HG03565 (cell line): ENCODE measurements at regions not wholly inside any gene's neighbourhood (a gene's known extent, or its start where the extent isn't known, plus 50 kb on each side); places are given as distances from the start of the nearest gene placed in this dataset.

Experiments
- ATAC-seq: cut with Tn5 transposase; IDR thresholded peaks from one replicate; pipeline ENCODE4 v1.9.1; 2021; ENCODE audit warnings: mild to moderate bottlenecking, moderate library complexity; ENCODE audit not compliant: unreplicated experiment

DNA sequence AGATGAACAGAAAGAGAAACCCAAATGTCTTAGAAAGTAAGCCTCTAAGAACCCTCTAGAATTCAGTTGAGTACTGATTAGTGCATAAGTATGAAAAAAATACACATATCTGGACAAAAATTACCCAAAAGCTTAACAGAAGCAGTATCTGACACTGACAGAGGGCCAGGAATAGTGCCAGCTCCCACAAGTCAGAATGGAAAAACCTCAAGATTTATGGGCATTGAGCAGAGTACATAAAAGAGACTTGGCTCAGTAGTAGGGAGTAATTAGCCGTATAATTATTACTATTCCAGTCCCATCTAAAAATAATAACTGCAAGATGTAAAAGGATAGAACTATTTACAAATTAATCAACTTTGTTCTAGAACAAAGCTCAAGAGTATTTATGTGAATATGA, 834.5 kb downstream of the FAM181B start:
- no peak for ATAC-seq

DNA sequence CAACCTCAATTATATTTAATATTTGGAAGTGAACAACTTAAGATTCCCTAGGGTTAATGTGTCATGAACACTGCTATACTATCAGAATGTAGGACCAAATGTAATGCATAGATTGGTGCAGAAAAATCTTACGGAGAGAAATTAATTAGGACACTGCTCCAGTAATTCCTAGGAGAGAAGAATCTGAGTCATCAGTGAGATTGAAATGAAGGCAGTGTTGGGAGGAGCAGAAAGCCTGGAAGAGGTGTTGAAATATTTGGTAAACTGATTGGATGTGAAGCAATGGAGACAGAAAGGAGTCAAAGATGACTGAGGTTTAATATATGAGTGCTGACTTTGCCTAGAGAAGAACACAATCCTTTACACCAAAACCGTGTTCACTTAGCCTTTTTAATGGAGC, 836.0 kb downstream of the FAM181B start:
- no peak for ATAC-seq

DNA sequence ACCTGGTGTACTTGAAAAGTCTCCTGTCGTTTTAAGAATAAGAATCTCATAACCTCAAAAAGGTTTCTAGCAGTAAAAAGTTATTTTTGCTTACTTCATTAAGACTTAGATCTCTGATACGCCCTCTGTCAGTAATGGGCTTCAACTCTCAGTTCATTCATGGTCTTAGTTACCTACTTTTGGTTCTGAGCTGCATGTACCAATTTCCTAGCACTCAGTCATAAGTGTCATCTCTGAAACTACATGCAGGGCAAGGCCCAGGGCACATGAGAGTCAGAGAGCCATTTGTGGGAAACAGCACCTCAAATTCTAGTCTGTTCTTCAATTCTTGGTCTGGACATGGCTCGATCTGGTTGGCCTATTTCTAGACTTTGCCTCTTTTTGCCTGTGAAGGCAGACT, 838.4 kb downstream of the FAM181B start:
- no peak for ATAC-seq

DNA sequence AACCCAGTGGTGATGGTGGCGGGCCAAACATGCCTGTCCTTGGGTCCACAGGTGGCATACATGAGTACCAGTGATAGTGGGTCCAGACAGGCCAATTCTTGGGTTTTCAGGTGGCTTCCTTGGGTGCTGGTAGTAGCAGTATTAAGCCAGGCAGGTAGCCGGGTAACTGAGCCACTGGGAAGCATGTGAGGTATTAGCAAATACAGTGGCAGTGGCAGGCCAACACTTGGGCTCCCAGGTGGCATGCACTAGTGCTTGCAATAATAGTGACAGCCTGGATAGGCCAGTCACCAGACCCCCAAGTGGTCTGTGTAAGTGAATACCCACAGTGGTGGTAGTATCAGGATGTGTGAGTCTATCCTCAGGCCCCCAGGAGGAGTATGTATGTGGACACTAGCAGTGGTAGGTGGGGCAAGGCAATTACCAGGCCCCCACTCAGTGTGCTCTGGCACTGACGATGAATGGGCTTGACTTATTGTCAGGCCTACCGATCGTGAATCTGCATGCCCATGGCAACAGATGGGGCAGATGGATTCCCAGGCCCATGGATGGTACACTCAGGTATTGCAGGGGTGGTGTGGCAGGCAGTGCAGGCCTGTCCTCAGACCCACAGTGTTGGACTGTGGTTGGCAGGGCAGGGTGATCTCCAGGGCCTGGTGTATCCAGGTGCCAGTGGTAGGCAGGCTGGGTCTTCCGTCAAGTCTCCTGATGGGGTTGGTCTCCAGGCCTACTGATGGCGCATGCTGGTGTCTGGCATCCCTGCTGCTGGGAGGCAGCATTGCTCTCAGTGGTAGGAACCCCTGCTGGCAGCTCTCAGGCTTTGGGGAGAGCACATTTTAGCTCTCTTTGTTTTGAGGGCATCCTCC, 840.7 kb downstream of the FAM181B start:
- no peak for ATAC-seq

DNA sequence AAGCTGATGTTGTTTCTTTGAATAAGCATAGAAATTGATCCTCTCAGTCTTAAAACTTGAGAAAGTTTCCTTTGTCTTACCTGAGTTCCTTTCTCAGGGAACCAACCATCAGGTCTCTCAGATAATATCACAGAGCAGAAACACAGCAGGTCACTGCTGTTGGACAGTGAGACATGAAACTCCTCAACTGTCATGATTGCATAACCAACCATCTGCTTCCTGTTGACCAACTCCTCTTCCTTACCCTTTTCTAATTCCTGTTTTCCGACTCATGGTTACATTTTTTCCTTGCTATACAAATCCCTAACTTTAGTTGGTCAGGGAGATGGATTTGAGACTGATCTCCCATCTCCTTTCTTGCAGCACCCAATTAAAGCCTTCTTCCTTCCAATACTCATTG, 845.3 kb downstream of the FAM181B start:
- no peak for ATAC-seq

DNA sequence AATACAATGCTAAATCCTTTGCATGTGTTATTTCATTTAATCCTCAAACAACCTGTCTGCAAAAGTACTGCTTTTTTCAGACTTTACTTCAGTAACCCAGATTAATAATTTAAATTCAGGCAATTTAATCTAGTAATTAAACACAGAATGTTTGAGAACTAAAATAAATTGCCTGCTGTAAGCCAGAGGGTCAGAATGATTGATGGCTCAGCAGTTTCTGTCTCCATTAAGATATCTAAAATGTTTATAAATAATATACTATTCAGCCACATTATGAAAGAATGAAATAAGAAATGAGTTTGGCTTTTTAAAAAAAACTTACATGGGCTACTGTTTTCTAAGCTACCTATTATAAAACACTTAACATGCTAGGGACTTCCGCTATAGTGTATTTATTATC, 846.0 kb downstream of the FAM181B start:
- no peak for ATAC-seq

DNA sequence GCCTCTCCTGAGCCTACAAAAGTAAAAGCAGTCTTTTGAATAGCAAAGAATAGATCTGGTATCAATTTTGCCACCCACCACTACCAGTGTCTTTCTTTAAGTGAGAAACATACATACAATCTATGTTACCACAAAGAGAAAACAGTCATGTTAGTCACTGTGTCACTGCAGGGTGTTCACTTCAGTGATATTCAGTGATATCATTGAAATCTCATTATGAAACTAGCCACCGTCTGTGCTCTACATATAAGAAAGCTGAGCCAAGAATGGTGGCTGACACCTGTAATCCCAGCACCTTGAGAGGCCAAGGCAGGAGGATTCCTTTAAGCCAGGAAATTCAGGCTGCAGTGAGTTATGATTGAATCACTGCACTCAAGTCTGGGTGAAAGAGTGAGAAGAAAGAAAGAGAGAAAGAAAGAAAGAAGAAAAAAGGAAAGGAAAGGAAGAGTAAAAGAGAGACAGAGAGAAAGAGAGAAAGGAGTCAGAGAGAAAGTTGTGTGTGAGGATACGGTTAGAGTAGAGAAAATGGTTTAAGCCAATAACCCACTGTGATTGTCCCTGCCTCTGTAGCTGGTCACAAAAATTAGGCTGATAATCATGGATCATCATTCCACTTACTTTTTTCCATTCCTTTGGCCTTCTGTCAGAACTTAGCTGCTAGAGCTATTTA, 847.1 kb downstream of the FAM181B start:
- ATAC-seq = no peak

DNA sequence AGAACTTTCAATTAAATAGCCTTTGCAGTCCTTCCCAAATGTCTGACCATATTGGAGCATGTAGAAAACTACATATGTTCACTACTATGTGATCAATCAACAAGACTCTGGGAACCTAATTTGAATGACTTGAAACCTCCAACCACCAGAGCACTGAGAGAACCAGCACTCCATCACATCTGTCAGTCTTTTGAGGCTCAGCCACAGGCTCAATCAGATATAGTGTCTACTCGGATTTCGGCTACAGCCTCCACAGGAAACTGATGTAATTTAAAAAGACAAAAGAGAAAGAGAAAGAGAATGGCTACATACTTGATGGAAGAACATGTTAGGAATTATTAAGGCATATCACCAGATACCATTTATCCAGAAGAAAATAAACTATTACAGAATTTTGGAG, 859.0 kb downstream of the FAM181B start:
- ATAC-seq = peak; percentile 23

DNA sequence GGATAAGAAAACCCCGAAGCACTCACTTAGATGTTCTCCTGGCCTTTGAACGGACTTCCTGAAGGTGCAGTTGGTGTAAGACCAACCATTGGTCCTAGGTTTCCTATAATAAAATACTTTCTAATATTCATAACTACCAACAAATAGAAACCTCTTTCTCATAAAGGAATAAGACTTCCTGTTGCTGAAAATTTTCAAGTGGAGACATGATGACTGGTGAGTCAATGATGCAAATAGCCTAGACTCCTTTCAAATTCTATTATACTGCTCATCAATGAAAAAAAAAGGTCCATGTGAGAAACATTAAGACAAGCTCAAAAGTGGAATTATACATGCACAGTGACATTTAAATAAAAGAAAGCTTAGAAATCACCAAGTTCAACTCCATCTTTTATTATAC, 862.8 kb downstream of the FAM181B start:
- ATAC-seq = no peak

DNA sequence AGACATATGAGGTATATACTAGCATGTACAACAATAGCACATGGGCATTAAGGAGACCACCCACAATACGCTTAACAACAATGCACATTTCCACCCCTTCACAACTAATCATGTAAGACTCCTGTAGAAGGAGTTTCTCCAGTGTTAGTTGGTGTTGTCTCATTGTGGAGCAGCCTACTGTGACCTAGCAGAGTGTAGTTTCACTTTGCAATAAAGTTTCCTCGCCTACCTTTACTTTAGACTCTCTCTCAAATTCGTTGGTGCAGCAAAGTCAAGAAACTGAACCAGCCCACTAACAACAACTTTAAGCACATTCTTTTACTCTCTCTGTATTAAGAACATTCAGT, 863.6 kb downstream of the FAM181B start:
- ATAC-seq = peak; percentile 47

DNA sequence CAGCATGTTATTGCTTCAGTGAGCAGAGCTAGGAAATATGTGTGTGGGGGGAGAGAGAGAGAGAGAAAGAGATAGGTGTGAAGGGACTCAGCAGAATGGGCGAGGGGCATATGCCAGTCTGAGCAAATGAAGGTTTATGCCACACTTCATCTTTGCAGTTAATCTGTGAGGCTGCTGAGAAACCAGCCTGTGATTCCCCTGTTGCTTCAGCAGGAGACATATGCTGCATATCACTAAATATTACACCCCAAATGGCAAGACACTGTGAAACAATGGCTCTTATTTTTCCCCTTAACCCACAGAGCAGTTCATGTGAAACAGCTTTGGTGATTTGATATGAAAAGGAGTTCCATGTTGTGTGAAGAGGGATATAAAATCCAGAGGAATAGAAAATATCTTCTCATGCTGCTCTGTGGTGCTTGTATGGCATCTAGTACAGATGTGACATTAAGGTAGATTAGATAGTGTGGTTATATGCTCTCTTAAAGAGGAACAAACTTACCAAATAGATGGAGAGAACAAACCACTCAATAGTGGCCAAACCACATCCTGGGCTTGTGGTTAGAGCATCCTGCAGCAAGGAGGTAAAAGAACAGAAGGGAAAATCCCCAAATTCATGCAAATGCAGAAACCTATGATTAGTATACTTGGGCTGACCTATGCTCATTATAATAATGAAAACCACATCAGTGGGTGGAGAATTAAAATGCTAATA, 864.2 kb downstream of the FAM181B start:
- peak; percentile 96 for ATAC-seq

DNA sequence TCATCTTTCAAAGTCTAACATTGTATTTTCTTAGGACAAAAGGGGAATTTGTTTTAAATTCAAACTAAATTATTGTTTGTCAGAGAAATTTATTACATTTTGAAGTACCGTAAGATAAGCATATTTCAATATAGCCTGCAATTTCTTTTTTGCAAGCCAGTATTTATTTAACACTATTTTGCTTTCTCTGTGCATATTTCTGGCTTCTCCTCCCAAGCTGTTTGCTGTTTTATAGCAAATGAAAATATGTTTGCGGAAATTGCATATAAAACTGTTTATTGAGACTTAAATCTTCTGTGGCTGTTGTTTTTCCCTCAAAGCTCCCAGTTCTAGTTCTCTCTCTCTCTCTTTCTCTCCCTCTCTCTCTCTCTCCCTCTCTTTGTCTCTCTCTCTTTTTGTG, 866.8 kb downstream of the FAM181B start:
- ATAC-seq = no peak

DNA sequence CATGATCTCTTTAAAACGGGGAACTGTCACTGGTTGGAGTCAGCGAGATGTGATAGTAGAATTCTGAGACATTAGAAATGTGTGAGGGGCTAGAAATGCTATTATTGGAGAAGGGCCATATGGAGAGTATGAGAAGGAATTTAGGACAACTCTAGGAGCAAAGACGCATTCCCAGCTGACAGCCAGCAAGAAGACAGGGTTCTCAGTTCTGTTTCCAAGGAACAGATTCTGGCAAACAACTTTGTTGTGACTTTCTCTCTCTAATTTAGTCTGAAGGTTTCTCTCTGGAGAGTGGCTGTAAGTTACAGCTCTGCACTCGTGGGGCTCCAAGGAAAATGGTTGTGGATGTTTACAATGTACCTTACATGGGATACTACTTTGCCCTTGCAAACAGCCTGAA, 876.3 kb downstream of the FAM181B start:
- no peak for ATAC-seq

DNA sequence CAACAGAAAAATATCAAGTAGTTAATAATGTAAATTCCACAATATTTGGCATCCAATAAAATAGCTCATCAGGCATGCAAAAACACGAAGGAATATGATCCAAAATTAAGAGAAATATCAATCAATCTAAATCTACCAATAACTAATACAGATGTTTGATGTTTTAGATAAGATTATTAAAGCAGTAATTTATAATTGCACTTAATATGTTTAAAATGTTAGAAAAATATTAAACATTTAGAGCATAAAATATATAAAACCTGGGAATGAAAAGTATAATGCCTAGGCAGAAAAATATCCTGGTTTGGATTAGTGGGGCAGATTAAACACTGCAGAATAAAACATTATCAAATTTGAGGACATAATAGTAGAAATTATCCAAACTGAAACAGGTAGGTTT, 879.9 kb downstream of the FAM181B start:
- ATAC-seq = no peak

DNA sequence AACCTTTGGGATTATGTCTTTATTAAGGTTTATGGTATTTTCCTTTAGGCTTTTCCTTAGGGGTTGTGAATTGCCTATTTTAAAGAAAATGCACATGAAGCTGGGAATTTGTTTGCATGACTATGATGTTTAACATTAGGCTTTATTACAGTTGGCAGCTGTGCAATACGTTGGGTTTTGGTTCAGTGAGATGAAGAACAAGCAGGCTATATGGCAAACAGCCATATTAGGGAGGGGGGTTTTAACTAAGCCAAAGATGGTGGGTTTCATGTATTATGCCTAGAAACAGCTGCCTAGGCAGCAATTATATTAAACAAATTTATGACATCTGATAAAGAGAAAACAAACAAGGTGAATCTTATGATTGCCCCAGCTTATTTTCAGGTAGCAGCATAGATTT, 880.8 kb downstream of the FAM181B start:
- no peak for ATAC-seq

DNA sequence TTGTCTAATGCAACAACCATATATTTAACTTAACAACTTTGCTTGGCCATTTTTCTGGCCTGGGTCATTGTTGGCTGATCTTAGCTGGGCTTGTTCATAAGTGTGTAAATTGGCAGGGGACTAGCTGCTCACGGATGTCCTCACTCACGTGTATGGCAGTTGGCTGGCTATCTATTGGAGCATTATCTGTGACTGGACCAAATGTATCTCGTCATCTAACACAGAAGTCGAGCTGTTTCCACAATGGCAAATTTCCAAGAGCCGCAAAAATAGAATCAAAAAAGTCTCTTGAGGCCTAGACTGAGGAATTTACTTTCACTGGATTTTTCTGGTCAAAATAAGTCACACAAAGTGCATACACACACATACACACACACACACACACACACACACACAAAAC, 893.3 kb downstream of the FAM181B start:
- no peak for ATAC-seq

DNA sequence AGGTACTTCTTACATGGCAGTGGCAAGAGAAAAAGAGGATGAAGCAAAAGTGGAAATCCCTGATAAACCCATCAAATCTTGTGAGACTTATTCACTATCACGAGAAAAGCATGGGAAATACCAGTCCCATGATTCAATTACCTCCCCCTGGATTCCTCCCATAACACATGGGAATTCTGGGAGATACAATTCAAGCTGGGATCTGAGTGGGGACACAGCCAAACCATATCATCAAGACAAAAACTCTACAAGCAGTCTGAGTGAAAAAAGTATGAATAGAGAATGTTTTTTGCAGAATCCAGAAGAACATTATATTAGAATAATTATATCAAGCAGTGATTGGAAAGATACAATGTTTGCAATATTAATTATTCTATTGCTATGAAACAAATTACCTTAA, 893.7 kb downstream of the FAM181B start:
- no peak for ATAC-seq

DNA sequence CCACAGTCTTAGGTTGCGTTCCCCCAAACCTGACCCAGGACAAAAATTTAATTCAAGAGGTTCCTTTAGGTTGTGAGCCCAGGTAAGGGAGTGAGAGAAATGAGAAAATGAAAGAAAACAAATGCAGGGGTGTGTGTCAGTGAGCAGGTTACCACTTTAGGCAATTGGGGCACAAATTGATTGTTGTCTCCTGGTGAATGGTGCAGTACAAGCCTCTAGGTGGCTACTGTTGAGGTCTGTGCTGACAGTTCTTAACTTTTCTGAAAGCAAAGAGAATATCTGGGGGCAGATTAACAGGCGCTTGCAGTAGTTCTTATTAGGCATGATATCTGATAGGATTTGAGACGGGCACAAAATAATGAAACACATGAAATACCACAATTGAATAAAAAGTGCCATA, 894.6 kb downstream of the FAM181B start:
- ATAC-seq = no peak

DNA sequence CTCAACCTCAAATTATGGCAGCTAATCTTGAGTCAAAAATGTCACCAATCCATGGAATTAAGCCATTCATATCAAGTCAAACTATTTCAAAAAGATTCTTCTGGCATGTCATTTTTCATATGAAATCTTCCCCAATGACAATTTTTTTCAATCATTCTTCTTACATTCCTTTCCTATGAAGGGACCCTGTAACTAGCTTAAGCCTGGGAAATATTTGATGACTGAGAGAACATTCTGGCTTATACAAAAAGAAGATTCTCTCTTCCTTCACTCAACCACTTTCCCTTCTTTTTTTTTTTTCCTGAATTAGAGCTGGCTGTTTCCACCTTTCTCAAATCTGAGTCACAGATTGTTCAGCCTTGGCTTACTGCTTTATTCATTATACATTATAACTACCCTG, 903.7 kb downstream of the FAM181B start:
- no peak for ATAC-seq

DNA sequence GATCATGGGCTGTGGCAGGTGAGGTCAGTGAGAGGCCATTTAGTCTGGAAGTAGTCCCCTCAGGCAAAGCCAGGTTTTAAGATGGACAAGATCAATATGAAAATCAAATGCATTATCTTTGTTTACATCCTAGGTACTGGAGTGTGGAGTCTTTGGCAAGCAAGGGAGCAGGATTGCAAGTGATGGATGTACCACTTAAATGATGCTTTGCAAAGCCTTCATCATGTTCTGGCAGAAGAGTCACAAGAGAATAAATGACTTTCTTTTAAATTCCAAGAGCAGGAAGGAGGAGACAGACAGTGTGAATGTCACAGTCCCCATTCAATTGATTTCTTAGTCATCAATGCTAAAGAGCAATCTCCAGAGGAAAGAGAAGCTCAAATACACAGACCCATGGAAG, 908.3 kb downstream of the FAM181B start:
- ATAC-seq = no peak

DNA sequence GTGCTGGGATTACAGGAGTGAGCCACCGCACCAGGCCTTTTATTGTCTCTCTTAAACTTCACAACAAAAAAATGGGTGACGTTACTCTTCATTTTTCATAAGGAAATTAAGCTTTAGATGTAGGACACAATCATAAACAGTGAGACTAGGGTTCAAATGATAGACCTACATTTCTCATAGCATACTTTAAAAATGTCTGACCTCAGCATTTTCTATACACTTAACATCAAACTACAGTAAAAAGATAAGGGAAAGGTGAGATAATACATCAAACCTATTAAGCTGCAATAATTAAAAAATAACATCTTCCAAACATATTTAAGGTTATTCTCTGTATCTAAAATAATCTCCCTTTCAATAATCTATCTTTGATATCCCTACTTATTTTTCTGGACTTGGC, 914.2 kb downstream of the FAM181B start:
- ATAC-seq = no peak

DNA sequence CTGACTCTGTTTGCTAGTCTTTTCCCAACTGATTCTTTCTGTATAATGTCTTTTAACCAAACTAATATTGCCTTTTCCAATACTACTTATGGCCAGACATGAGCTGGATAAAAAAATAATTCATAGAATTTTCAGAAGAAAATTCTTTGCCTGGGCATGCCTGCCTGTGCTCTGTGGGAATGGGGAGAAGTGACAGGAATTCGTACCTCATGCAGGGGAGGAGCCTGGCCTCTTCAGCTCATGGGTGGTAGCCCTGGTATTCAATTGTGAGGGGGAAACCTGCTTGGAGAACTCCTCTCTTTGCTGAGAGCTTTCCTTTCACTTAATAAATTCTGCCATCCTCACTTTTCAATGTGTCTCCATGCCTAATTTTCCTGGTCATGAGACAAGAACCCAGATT, 928.8 kb downstream of the FAM181B start:
- ATAC-seq = no peak
